ENCODE measurements at regions not wholly inside any gene's neighbourhood (a gene's known extent, or its start where the extent isn't known, plus 50 kb on each side); places are given as distances from the start of the nearest gene placed in this dataset.
A peak's percentile ranks its signal among the peaks of the same experiment; 100 is the strongest.

DNA sequence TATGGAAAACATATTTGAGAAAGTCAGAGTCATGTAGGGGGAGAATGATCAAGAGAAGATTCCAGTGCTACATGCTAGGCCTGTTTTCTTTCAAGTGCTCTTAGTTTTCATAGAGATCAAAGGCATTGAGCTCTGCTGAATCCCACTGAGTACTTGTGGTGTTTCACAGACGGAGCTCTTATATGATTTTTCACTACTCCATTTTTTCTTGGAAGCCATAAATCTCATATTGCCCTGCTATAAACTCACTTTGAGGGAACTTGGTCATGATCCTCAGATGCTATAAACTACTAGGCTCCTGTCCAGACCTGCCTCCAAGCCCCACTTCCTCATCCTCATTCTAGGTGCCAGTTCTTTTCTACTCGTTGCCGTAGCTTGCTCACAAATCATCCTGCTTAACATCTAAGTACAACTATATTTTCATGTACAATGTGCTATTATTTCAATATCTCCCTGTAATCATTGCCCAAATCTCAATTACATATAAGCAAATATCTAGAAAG, 180.8 kb upstream of the CCDC179 start:
- 77% methylated on average over 3 of the region's 3 CpGs for WGBS
- H3K27ac ChIP-seq (ENCODE audit: low read length), result no peak overlapping the region
- intact Hi-C loops (cut with DNase I), result no loop called here
- DNase-seq (no peak), ATAC-seq (no peak)
- H3K4me3 ChIP-seq (ENCODE audit: low read length), result no peak overlapping the region
- H3K27me3 ChIP-seq (ENCODE audit: control insufficient read depth, insufficient read depth), result no peaks in the 10 kb centered on the region
- H3K4me1 ChIP-seq (ENCODE audit: control insufficient read depth, insufficient read depth, low read length), result no peaks in the 10 kb centered on the region
- no peaks in the 10 kb centered on the region for H3K9me3 ChIP-seq (ENCODE audit: control insufficient read depth, low read length)

DNA sequence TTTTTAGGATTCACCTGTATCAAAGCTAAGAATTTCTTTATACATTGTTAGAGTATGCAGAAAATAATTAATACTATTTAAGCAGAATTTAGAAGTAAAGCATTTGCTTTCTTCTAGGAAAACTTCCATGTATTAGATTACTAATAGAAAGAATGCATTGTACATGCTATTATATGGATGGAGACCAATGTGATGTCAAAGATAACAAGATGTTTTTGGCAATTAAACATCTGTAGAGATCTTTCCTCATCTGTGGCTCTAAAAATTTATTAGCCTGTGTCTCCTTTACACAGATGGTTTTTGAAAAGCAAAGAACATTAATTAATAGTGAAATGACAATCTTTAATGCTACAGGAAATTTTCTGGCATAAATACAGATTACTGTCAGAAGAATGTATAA, 198.4 kb upstream of the CCDC179 start:
- no peaks in the 10 kb centered on the region for H3K9me3 ChIP-seq (ENCODE audit: control insufficient read depth, low read length)
- H3K27me3 ChIP-seq (ENCODE audit: control insufficient read depth, insufficient read depth), result no peaks in the 10 kb centered on the region
- no peak for ATAC-seq
- no peak for DNase-seq
- H3K27ac ChIP-seq (ENCODE audit: low read length), result no peak overlapping the region
- no peak overlapping the region for H3K4me3 ChIP-seq (ENCODE audit: low read length)
- intact Hi-C loops (cut with DNase I), result no loop called here
- no peaks in the 10 kb centered on the region for H3K4me1 ChIP-seq (ENCODE audit: control insufficient read depth, insufficient read depth, low read length)

DNA sequence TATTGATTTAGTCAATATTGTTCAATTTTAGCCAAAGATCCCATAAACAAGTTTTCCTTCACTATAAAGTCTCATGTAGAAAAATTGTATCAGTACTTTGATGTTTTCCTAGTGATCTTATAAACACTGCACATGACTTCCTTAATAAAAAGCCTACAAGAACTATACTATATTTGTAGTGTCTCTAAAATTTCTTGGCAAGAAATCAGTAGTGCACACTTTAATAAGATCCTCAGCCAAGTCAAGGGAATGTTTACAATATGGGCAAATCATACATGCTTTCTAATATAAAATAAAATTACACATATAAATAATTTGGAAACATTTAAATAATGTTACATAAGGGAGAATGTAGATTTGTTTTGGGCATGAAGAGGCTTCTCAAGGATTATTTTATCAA, 203.0 kb upstream of the CCDC179 start:
- no peak overlapping the region for H3K4me3 ChIP-seq (ENCODE audit: low read length)
- ATAC-seq (no peak), DNase-seq (no peak)
- no peaks in the 10 kb centered on the region for H3K27me3 ChIP-seq (ENCODE audit: control insufficient read depth, insufficient read depth)
- no peaks in the 10 kb centered on the region for H3K9me3 ChIP-seq (ENCODE audit: control insufficient read depth, low read length)
- H3K4me1 ChIP-seq (ENCODE audit: control insufficient read depth, insufficient read depth, low read length), result no peaks in the 10 kb centered on the region
- H3K27ac ChIP-seq (ENCODE audit: low read length), result no peak overlapping the region
- intact Hi-C loops (cut with DNase I), result no loop called here

DNA sequence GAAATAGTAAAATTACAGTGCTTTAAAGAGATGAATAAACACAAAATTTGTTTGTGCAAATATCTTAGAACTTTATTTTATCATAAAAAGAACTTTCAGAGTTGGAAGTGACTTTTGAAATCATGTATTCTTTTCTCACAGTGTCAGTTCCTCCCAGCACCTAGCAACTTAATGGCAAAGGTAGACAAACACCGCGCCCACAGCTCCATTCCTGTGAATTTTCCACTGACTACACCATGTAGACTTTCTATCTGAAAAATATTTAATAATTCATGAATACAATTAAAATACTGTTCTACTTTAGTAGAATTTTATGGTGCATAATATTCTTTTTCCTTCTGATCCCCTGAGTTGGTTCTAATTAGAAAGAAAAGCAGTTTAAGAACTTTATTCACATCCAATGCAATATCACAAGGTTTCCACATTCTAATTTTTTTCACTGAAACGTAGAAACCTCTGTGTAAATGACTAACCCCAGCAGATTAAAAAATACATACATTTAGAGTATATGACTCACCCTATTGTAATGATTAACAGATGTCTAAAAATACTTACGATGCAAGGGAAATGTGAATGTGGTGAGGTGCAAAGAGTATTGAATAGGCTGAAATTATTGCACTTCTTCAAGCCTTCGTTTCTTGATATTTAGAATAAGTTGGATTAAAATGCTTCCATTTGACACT, 218.2 kb upstream of the CCDC179 start:
- DNase-seq, result no peak
- intact Hi-C loops (cut with DNase I), result no loop called here
- no peaks in the 10 kb centered on the region for H3K9me3 ChIP-seq (ENCODE audit: control insufficient read depth, low read length)
- no peak overlapping the region for H3K27ac ChIP-seq (ENCODE audit: low read length)
- 72% methylated on average over 5 of the region's 5 CpGs for WGBS
- no peak for ATAC-seq
- H3K4me3 ChIP-seq (ENCODE audit: low read length), result no peak overlapping the region
- H3K27me3 ChIP-seq (ENCODE audit: control insufficient read depth, insufficient read depth), result no peaks in the 10 kb centered on the region
- H3K4me1 ChIP-seq (ENCODE audit: control insufficient read depth, insufficient read depth, low read length), result no peaks in the 10 kb centered on the region

DNA sequence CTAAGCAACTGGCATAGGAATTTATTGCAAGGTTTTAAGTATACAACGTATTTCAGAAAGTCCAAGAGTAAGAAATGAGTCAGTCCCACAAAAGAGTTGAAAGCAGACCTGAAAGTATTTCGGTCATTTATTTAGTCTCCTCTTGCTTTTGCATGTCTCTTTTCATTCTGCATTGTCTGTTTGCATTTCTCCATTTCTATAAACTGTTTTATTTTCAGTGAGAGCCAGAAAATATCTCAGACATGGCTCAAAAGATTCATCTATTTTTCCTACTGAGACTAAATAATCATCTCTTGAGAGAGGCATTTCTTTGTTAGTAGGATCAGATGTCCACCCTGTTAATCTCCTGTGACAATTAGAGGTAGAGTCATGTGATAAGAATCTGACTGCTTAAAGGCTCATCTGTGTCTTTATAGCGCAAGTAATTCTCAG, 219.1 kb upstream of the CCDC179 start:
- intact Hi-C loops (cut with DNase I), result no loop called here
- 54% methylated on average over 3 of the region's 3 CpGs for WGBS
- no peak for ATAC-seq
- no peak for DNase-seq
- Histone ChIP-seq H3K27ac (ENCODE audit: low read length) (no peak overlapping the region), H3K27me3 (ENCODE audit: control insufficient read depth, insufficient read depth) (no peaks in the 10 kb centered on the region), H3K9me3 (ENCODE audit: control insufficient read depth, low read length) (no peaks in the 10 kb centered on the region), H3K4me1 (ENCODE audit: control insufficient read depth, insufficient read depth, low read length) (no peaks in the 10 kb centered on the region), H3K4me3 (ENCODE audit: low read length) (no peak overlapping the region)

DNA sequence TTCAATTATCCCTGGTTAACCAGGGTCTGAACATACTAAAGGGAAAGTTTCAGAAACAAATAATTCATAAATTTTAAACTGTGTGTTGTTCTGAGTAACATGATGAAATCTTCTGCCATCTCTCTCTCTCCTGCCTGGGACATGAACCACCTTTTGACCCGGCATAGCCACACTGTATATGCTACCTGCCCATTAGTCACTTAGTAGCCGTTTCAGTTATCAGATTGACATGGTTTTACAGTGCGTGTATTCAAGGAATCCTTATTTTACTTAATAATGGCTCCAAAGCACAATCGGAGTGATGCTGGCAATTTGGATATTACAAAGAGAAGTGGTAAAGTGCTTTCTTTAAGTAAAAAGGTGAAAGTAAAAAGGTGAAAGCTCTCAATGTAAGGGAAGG, 227.1 kb upstream of the CCDC179 start:
- DNase-seq, result no peak
- intact Hi-C loops (cut with DNase I), result no loop called here
- no peak overlapping the region for H3K27ac ChIP-seq (ENCODE audit: low read length)
- H3K4me1 ChIP-seq (ENCODE audit: control insufficient read depth, insufficient read depth, low read length), result no peaks in the 10 kb centered on the region
- H3K9me3 ChIP-seq (ENCODE audit: control insufficient read depth, low read length), result no peaks in the 10 kb centered on the region
- no peaks in the 10 kb centered on the region for H3K27me3 ChIP-seq (ENCODE audit: control insufficient read depth, insufficient read depth)
- no peak overlapping the region for H3K4me3 ChIP-seq (ENCODE audit: low read length)
- ATAC-seq, result no peak
- WGBS, result 70% methylated on average over 4 of the region's 4 CpGs

DNA sequence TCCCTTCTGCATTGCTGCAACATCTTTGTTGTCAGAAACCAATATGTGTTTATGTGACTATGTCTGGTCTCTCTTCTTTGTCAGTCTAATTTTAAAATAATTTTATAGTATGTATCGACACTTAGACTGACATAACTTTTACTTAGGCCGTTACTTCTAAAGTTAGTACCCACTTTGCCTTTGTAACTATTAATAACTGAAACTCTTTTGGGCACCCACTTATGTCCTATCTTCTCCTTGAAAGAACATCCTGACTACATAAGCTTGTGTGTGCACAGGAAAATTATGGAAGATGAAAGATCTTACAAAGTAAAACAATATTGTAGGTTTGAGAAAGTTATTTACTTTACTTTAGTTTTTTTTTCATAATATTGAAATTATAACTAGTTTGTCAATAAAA, 230.4 kb upstream of the CCDC179 start:
- no peaks in the 10 kb centered on the region for H3K4me1 ChIP-seq (ENCODE audit: control insufficient read depth, insufficient read depth, low read length)
- intact Hi-C loops (cut with DNase I), result no loop called here
- no peak overlapping the region for H3K27ac ChIP-seq (ENCODE audit: low read length)
- DNase-seq (no peak), ATAC-seq (peak; percentile 48 to 77)
- H3K27me3 ChIP-seq (ENCODE audit: control insufficient read depth, insufficient read depth), result no peaks in the 10 kb centered on the region
- WGBS, result 65% methylated on average over 2 of the region's 2 CpGs
- H3K9me3 ChIP-seq (ENCODE audit: control insufficient read depth, low read length), result no peaks in the 10 kb centered on the region
- H3K4me3 ChIP-seq (ENCODE audit: low read length), result no peak overlapping the region

DNA sequence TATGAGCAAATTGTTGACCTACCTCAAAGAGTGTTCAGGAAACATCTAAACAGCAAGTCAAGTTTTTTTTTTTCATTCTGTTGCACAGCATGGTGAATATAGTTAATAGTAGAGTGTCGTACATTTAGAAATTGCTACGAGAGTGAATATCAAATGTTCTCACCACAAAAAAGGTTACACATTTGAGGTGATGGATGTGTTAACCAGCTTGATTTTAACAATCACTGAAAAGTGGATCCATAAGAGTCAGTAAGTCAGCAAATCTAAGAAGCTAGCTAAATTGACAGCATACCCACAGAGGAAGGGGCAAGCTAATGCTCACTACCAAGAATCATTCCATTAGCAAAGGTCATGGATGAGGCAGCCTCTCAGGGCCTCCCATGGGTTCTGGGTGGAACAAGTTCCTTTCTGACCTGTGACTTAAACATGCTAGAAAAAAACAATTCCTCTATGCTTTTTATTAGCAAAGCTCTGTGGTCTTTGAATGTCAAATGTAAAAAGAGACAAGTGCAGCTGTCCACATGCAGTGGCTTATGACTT, 235.4 kb upstream of the CCDC179 start:
- ATAC-seq (no peak), DNase-seq (no peak)
- intact Hi-C loops (cut with DNase I), result no loop called here
- WGBS, result 95% methylated on average over 2 of the region's 2 CpGs
- Histone ChIP-seq H3K27me3 (ENCODE audit: control insufficient read depth, insufficient read depth) (no peaks in the 10 kb centered on the region), H3K4me3 (ENCODE audit: low read length) (no peak overlapping the region), H3K4me1 (ENCODE audit: control insufficient read depth, insufficient read depth, low read length) (no peaks in the 10 kb centered on the region), H3K27ac (ENCODE audit: low read length) (no peak overlapping the region), H3K9me3 (ENCODE audit: control insufficient read depth, low read length) (no peaks in the 10 kb centered on the region)

DNA sequence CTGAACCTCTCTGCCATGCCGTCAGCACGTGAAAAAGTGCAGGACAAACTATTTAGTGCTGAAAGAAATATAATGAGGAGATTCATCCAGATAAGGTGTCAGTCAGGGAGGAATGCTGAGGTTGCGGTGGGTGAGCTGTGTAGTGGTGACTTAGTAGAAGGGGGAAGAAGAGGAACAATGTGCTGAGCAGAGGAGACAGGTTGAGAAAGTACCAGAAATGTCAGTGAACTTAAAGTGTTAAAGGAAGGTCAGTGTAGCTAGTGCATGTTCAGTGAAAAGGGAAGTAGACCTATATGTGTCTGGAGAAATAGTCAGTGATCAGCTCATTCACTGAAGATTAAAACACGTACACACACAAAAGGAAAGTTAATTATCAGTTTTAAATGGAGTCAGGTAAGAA, 237.6 kb upstream of the CCDC179 start:
- intact Hi-C loops (cut with DNase I), result no loop called here
- no peak for ATAC-seq
- DNase-seq, result no peak
- WGBS, result 47% methylated on average over 4 of the region's 4 CpGs
- Histone ChIP-seq H3K27ac (ENCODE audit: low read length) (no peak overlapping the region), H3K4me3 (ENCODE audit: low read length) (no peak overlapping the region), H3K9me3 (ENCODE audit: control insufficient read depth, low read length) (no peaks in the 10 kb centered on the region), H3K4me1 (ENCODE audit: control insufficient read depth, insufficient read depth, low read length) (no peaks in the 10 kb centered on the region), H3K27me3 (ENCODE audit: control insufficient read depth, insufficient read depth) (no peaks in the 10 kb centered on the region)

DNA sequence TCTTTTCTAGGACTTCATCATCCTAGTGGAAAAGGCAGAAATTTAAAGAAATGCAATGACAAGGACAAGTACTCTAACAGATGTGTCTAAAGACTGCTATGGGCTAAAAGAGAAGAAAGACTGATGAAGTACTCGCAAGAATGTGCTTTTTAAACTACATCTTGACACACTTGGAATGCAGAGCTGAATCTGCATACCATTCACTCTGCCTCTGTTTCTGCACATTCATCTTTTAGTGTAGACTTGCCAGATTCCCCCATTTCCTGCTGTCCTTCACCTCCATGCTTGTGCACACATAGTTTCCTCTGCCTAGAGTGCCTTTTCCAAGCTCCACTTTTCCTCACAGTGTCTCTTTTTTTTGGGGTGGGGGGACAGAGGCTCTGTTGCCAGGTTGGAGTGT, 239.0 kb upstream of the CCDC179 start:
- Histone ChIP-seq H3K27ac (ENCODE audit: low read length) (no peak overlapping the region), H3K9me3 (ENCODE audit: control insufficient read depth, low read length) (no peaks in the 10 kb centered on the region), H3K4me3 (ENCODE audit: low read length) (no peak overlapping the region), H3K27me3 (ENCODE audit: control insufficient read depth, insufficient read depth) (no peaks in the 10 kb centered on the region), H3K4me1 (ENCODE audit: control insufficient read depth, insufficient read depth, low read length) (no peaks in the 10 kb centered on the region)
- no peak for DNase-seq
- intact Hi-C loops (cut with DNase I), result no loop called here
- 91% methylated on average over 1 of the region's 1 CpG for WGBS
- ATAC-seq, result no peak

DNA sequence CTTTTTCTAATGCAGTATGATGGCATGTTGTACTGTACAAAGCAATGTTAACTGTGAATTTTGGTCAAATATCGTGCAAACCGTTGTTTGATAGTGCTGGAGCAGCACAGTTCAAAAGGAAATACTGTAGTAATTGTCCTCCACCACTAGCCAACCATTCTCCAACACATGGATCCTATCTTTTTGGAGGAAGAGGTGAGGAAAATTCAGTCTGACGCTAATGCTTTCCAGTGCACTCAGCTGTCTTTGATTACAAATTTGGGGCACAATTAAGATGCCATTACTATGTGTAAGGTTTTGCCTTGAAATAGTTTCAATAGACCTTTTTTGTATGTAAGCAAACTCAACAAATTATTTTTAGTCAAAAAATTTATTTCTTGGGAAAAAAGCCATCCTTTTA, 240.5 kb upstream of the CCDC179 start:
- ATAC-seq, result no peak
- 65% methylated on average over 3 of the region's 3 CpGs for WGBS
- intact Hi-C loops (cut with DNase I), result no loop called here
- no peaks in the 10 kb centered on the region for H3K27me3 ChIP-seq (ENCODE audit: control insufficient read depth, insufficient read depth)
- no peak overlapping the region for H3K4me3 ChIP-seq (ENCODE audit: low read length)
- no peak overlapping the region for H3K27ac ChIP-seq (ENCODE audit: low read length)
- H3K4me1 ChIP-seq (ENCODE audit: control insufficient read depth, insufficient read depth, low read length), result no peaks in the 10 kb centered on the region
- DNase-seq, result no peak
- H3K9me3 ChIP-seq (ENCODE audit: control insufficient read depth, low read length), result no peaks in the 10 kb centered on the region

DNA sequence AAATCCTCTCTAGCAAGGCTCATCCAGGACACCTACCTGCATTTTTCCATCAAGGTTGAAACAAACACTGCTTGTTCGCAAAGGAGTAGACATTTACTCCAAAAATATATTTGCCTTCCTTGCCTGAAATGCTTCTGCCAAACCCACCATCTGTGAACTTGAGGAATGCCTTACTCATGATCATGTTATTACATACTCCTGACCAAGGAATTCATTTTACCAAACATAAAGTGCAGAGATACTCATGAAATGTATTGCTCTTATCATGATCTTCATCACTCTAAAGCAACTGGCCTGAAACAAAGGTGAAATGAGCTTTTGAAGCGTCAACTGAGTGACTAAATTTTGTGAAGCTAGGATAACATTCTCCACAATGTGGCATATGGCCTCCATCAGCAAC, 243.1 kb upstream of the CCDC179 start:
- DNase-seq, result no peak
- 71% methylated on average over 2 of the region's 2 CpGs for WGBS
- intact Hi-C loops (cut with DNase I), result no loop called here
- H3K27ac ChIP-seq (ENCODE audit: low read length), result no peak overlapping the region
- no peak overlapping the region for H3K4me3 ChIP-seq (ENCODE audit: low read length)
- no peaks in the 10 kb centered on the region for H3K27me3 ChIP-seq (ENCODE audit: control insufficient read depth, insufficient read depth)
- no peak for ATAC-seq
- H3K9me3 ChIP-seq (ENCODE audit: control insufficient read depth, low read length), result no peaks in the 10 kb centered on the region
- no peaks in the 10 kb centered on the region for H3K4me1 ChIP-seq (ENCODE audit: control insufficient read depth, insufficient read depth, low read length)

Measured in right cardiac atrium (tissue), 5 donors.